Testis (tissue), 2 donors: ENCODE measurements at regions not wholly inside any gene's neighbourhood (a gene's known extent, or its start where the extent isn't known, plus 50 kb on each side); places are given as distances from the start of the nearest gene placed in this dataset.

Source experiments
- DNase-seq: peaks from one replicate; pipeline ENCODE4 v3.0.0-alpha.2; 2019
- H3K27ac ChIP-seq, 2 donors: fragments of 200-600 bp; sonication (generic); one replicate each; pipeline ENCODE4 v1.5.1; 2019
- H3K27me3 ChIP-seq: fragments of 200-600 bp; sonication (generic); one replicate; pipeline ENCODE4 v1.5.1; 2019
- H3K36me3 ChIP-seq: fragments of 200-600 bp; sonication (generic); one replicate; pipeline ENCODE4 v1.5.1; 2017; ENCODE audit warnings: low read depth; ENCODE audit errors: missing control alignments
- H3K4me1 ChIP-seq: fragments of 200-600 bp; sonication (generic); one replicate; pipeline ENCODE4 v1.5.1; 2019
- H3K4me3 ChIP-seq, 2 donors: fragments of 200-600 bp; sonication (generic); one replicate each; pipeline ENCODE4 v1.5.1; 2017 to 2019
- H3K9me3 ChIP-seq: fragments of 200-600 bp; sonication (generic); one replicate; pipeline ENCODE4 v1.5.1; 2017
- POLR2A ChIP-seq: fragments of 450-650 bp; IDR thresholded peaks from one replicate; pipeline ENCODE4 v1.6.1; 2017; ENCODE audit warnings: antibody characterized with exemption, mild to moderate bottlenecking, moderate library complexity
- WGBS, 2 donors: methylation state at CpG; one replicate each; pipeline ENCODE4 v1.1.5; 2018; 5-methylcytosine and 5-hydroxymethylcytosine counted together
- intact Hi-C: fragments of 100-400 bp; cut with DNase I; formaldehyde crosslinking; loops from one replicate; pipeline ENCODE4 v1.15.1; 2023; ENCODE audit warnings: low total_unique reads
- small RNA-seq, 2 donors: library from RNA; depleted of rRNA; stranded (forward); fragments of <200 nt; gene quantifications; one replicate each; pipeline ENCODE3, GENCODE V24; 2016
- TF ChIP-seq, protein P1 (sequence below), 3 experiments: fragments of 450-650 bp in 2 of 3; fragments of 200-600 bp in 1 of 3; sonication (generic) in 1 of 3; IDR thresholded peaks; one replicate each; pipeline ENCODE4 v1.5.1; 2016 to 2019; ENCODE audit warnings: antibody characterized with exemption in 3 of 3, mild to moderate bottlenecking in 2 of 3, moderate library complexity in 1 of 3

DNA sequence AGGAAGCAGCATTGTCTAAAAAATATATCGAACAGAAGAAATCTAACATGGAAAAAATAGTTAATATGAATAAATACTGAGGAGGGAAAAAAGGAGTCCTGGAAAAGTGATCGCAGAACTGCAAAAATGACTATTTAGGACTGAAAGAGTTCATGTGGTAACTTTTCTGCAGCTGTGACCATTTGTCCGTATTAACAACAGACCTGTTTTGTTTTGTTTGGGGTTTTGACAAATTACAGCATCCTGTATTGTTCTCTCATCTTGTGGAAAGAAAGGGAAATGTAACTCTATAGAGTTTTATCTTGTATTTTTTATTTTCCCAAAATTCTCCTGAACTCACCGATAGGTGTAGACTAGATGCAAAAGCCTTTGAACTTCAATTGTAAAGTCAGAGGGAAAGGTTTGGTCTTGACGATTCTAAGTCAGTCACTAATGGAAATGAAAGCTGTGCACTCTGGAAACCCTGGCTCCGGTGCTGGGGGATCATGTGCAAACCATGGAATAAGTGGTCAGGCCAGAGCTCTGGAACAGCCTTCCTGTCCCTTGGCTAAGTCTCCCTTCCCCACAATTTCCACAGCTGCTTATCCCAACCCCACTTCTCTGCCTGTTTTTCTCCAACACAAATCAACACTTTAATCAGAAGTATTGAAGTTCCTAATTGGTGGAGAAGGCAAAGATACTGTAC is 51.2 kb upstream of the MARCKS start:
- H3K9me3 ChIP-seq: no peaks in the 10 kb centered on the region
- no peak overlapping the region for H3K27ac ChIP-seq
- no peak for TF ChIP-seq POLR2A
- TF ChIP-seq, protein P1, sequence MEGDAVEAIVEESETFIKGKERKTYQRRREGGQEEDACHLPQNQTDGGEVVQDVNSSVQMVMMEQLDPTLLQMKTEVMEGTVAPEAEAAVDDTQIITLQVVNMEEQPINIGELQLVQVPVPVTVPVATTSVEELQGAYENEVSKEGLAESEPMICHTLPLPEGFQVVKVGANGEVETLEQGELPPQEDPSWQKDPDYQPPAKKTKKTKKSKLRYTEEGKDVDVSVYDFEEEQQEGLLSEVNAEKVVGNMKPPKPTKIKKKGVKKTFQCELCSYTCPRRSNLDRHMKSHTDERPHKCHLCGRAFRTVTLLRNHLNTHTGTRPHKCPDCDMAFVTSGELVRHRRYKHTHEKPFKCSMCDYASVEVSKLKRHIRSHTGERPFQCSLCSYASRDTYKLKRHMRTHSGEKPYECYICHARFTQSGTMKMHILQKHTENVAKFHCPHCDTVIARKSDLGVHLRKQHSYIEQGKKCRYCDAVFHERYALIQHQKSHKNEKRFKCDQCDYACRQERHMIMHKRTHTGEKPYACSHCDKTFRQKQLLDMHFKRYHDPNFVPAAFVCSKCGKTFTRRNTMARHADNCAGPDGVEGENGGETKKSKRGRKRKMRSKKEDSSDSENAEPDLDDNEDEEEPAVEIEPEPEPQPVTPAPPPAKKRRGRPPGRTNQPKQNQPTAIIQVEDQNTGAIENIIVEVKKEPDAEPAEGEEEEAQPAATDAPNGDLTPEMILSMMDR (IDR thresholded peaks at IDR 0.05): no peak
- intact Hi-C loops: no loop called here
- no peaks in the 10 kb centered on the region for H3K4me1 ChIP-seq
- no peak overlapping the region for H3K4me3 ChIP-seq
- H3K36me3 ChIP-seq: no peaks in the 10 kb centered on the region
- DNase-seq: no peak
- WGBS, 2 donors: 61 to 65% methylated on average over 6 of the region's 6 CpGs
- H3K27me3 ChIP-seq: no peaks in the 10 kb centered on the region

Small RNAs in the stretch of these regions (small RNA-seq; reads per million reads assigned to genes)
- gene RNU6-1163P: 0 to 0.09 reads per million in 2 donors
